Activated naive CD4-positive, alpha-beta T cell treated with anti-CD3 and anti-CD28 coated beads for 36 hours (primary cell): ENCODE measurements at regions not wholly inside any gene's neighbourhood (a gene's known extent, or its start where the extent isn't known, plus 50 kb on each side); places are given as distances from the start of the nearest gene placed in this dataset.

ENCODE experiments used
- CTCF ChIA-PET: fragments of 350-600 bp; sonication (Branson Sonifier 250); formaldehyde crosslinking; loops from one replicate; lab custom pipeline; 2021; ENCODE audit warnings: antibody characterized with exemption; lab: Charles Lee
- DNase-seq: peaks from one replicate; pipeline ENCODE4 v3.0.0-alpha.2; 2020
- H3K27ac Mint-ChIP-seq: one replicate; pipeline ENCODE4 v1.8.0; 2021; ENCODE audit warnings: mild to moderate bottlenecking, mixed read lengths
- H3K27me3 Mint-ChIP-seq: one replicate; pipeline ENCODE4 v1.8.0; 2021; ENCODE audit warnings: low read depth, mixed read lengths
- H3K36me3 Mint-ChIP-seq: one replicate; pipeline ENCODE4 v1.8.0; 2021; ENCODE audit warnings: low read depth, mixed read lengths
- H3K4me1 Mint-ChIP-seq: one replicate; pipeline ENCODE4 v1.8.0; 2021; ENCODE audit warnings: low read depth, mixed read lengths
- H3K4me3 Mint-ChIP-seq: one replicate; pipeline ENCODE4 v1.8.0; 2021; ENCODE audit warnings: mild to moderate bottlenecking, moderate library complexity, mixed read lengths
- H3K9me3 Mint-ChIP-seq: one replicate; pipeline ENCODE4 v1.8.0; 2021; ENCODE audit warnings: mixed read lengths
- intact Hi-C: fragments of 100-400 bp; cut with micrococcal nuclease; formaldehyde crosslinking; loops from one replicate; pipeline ENCODE4 v1.15.1; 2023

GRCh38 chr16:86379505-86379846, 130.9 kb upstream of the FOXF1 start:
- H3K27me3 Mint-ChIP-seq, result peaks cover 11% of the 10 kb centered on the region
- H3K36me3 Mint-ChIP-seq, result no peaks in the 10 kb centered on the region
- no peak overlapping the region for H3K27ac Mint-ChIP-seq
- intact Hi-C loops, result no loop called here
- no peak for DNase-seq
- CTCF ChIA-PET, result no interaction called here
- no peaks in the 10 kb centered on the region for H3K9me3 Mint-ChIP-seq
- H3K4me1 Mint-ChIP-seq, result no peaks in the 10 kb centered on the region
- H3K4me3 Mint-ChIP-seq, result no peak overlapping the region

- no peak overlapping the region for H3K27ac Mint-ChIP-seq
- no peaks in the 10 kb centered on the region for H3K9me3 Mint-ChIP-seq
- intact Hi-C loops, result no loop called here
- peaks cover 13% of the 10 kb centered on the region for H3K27me3 Mint-ChIP-seq
- H3K4me3 Mint-ChIP-seq, result no peak overlapping the region
- no peaks in the 10 kb centered on the region for H3K4me1 Mint-ChIP-seq
- DNase-seq, result no peak
- CTCF ChIA-PET, result no interaction called here
- H3K36me3 Mint-ChIP-seq, result no peaks in the 10 kb centered on the region
These were observed 130.3 kb upstream of the FOXF1 start for GRCh38 chr16:86380030-86380429.

GRCh38 chr16:86381491-86381890, 128.8 kb upstream of the FOXF1 start:
- H3K36me3 Mint-ChIP-seq, result no peaks in the 10 kb centered on the region
- no peak overlapping the region for H3K4me3 Mint-ChIP-seq
- no peaks in the 10 kb centered on the region for H3K4me1 Mint-ChIP-seq
- H3K9me3 Mint-ChIP-seq, result no peaks in the 10 kb centered on the region
- DNase-seq, result no peak
- CTCF ChIA-PET, result no interaction called here
- H3K27ac Mint-ChIP-seq, result no peak overlapping the region
- peaks cover 13% of the 10 kb centered on the region for H3K27me3 Mint-ChIP-seq
- intact Hi-C loops, result no loop called here

GRCh38 chr16:86382067-86382773, 128.1 kb upstream of the FOXF1 start:
- H3K27ac Mint-ChIP-seq, result no peak overlapping the region
- intact Hi-C loops, result no loop called here
- no peaks in the 10 kb centered on the region for H3K4me1 Mint-ChIP-seq
- H3K36me3 Mint-ChIP-seq, result no peaks in the 10 kb centered on the region
- H3K4me3 Mint-ChIP-seq, result no peak overlapping the region
- CTCF ChIA-PET, result no interaction called here
- no peak for DNase-seq
- no peaks in the 10 kb centered on the region for H3K9me3 Mint-ChIP-seq
- peaks cover 13% of the 10 kb centered on the region for H3K27me3 Mint-ChIP-seq

- Mint-ChIP-seq H3K4me3 (no peak overlapping the region), H3K4me1 (no peaks in the 10 kb centered on the region), H3K27ac (no peak overlapping the region), H3K36me3 (no peaks in the 10 kb centered on the region), H3K27me3 (peaks cover 13% of the 10 kb centered on the region), H3K9me3 (no peaks in the 10 kb centered on the region)
- DNase-seq, result no peak
- intact Hi-C loops, result no loop called here
- CTCF ChIA-PET, result no interaction called here
These were observed 127.4 kb upstream of the FOXF1 start for GRCh38 chr16:86382774-86383407.

- intact Hi-C loops, result no loop called here
- Mint-ChIP-seq H3K36me3 (no peaks in the 10 kb centered on the region), H3K27ac (no peak overlapping the region), H3K4me1 (no peaks in the 10 kb centered on the region), H3K4me3 (no peak overlapping the region), H3K9me3 (no peaks in the 10 kb centered on the region), H3K27me3 (peaks cover 13% of the 10 kb centered on the region)
- no peak for DNase-seq
- CTCF ChIA-PET, result no interaction called here
These were observed 126.7 kb upstream of the FOXF1 start for GRCh38 chr16:86383488-86384262.

GRCh38 chr16:86384263-86384649, 126.1 kb upstream of the FOXF1 start:
- no peaks in the 10 kb centered on the region for H3K4me1 Mint-ChIP-seq
- no peaks in the 10 kb centered on the region for H3K9me3 Mint-ChIP-seq
- H3K27me3 Mint-ChIP-seq, result peaks cover 13% of the 10 kb centered on the region
- no peak overlapping the region for H3K4me3 Mint-ChIP-seq
- intact Hi-C loops, result no loop called here
- no peak overlapping the region for H3K27ac Mint-ChIP-seq
- CTCF ChIA-PET, result no interaction called here
- DNase-seq, result no peak
- no peaks in the 10 kb centered on the region for H3K36me3 Mint-ChIP-seq

- intact Hi-C loops, result no loop called here
- Mint-ChIP-seq H3K27me3 (peaks cover 13% of the 10 kb centered on the region), H3K27ac (no peak overlapping the region), H3K4me1 (no peaks in the 10 kb centered on the region), H3K36me3 (no peaks in the 10 kb centered on the region), H3K9me3 (no peaks in the 10 kb centered on the region), H3K4me3 (no peak overlapping the region)
- CTCF ChIA-PET, result no interaction called here
- no peak for DNase-seq
These were observed 125.3 kb upstream of the FOXF1 start for GRCh38 chr16:86384980-86385379.

- intact Hi-C loops, result no loop called here
- H3K4me1 Mint-ChIP-seq, result no peaks in the 10 kb centered on the region
- no peaks in the 10 kb centered on the region for H3K36me3 Mint-ChIP-seq
- CTCF ChIA-PET, result no interaction called here
- H3K9me3 Mint-ChIP-seq, result no peaks in the 10 kb centered on the region
- H3K4me3 Mint-ChIP-seq, result no peak overlapping the region
- no peak overlapping the region for H3K27ac Mint-ChIP-seq
- peaks cover 9% of the 10 kb centered on the region for H3K27me3 Mint-ChIP-seq
- DNase-seq, result no peak
These were observed 122.6 kb upstream of the FOXF1 start for GRCh38 chr16:86387468-86388440.

GRCh38 chr16:86388976-86389375, 121.4 kb upstream of the FOXF1 start:
- no peak overlapping the region for H3K27ac Mint-ChIP-seq
- no peaks in the 10 kb centered on the region for H3K4me1 Mint-ChIP-seq
- H3K36me3 Mint-ChIP-seq, result no peaks in the 10 kb centered on the region
- no peak overlapping the region for H3K4me3 Mint-ChIP-seq
- intact Hi-C loops, result no loop called here
- DNase-seq, result no peak
- peaks cover 3% of the 10 kb centered on the region for H3K27me3 Mint-ChIP-seq
- CTCF ChIA-PET, result no interaction called here
- H3K9me3 Mint-ChIP-seq, result no peaks in the 10 kb centered on the region

- Mint-ChIP-seq H3K27ac (no peak overlapping the region), H3K27me3 (no peaks in the 10 kb centered on the region), H3K4me1 (no peaks in the 10 kb centered on the region), H3K4me3 (no peak overlapping the region), H3K9me3 (no peaks in the 10 kb centered on the region), H3K36me3 (no peaks in the 10 kb centered on the region)
- CTCF ChIA-PET, result no interaction called here
- intact Hi-C loops, result no loop called here
- DNase-seq, result no peak
These were observed 120.6 kb upstream of the FOXF1 start for GRCh38 chr16:86389566-86390328.
